ENCODE measurements at regions not wholly inside any gene's neighbourhood (a gene's known extent, or its start where the extent isn't known, plus 50 kb on each side); places are given as distances from the start of the nearest gene placed in this dataset.

DNA sequence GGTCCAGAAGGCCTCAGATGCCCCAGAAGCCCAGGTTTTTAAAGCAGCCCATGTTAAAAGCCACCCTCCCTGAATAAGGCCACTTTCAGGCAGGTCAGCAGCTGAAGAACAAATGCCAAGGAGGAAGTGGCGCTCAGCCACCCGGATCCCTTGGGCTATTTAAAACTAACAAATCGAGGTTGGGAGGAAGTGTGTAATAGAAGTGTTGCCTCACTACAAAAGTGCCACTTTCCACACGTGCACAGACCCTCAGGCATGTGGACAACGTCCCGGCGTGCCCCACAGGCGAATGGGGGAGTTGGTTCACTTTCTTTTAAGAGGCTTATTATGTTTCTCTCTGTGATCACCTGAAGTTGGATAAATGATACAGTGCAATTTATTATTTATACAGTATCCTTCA is 173.8 kb upstream of the SALL3 start:
- no peak for TF ChIP-seq EZH2 (IDR thresholded peaks at IDR 0.05; ENCODE audit: borderline replicate concordance, low read depth, low read length, poor library complexity, severe bottlenecking)
- no peak for TF ChIP-seq CTCF (conservative IDR thresholded peaks at IDR 0.05; ENCODE audit: low read depth, low read length)
